DND-41 (cell line): ENCODE measurements at regions not wholly inside any gene's neighbourhood (a gene's known extent, or its start where the extent isn't known, plus 50 kb on each side); places are given as distances from the start of the nearest gene placed in this dataset.

Experiments used
- CTCF ChIP-seq: IDR thresholded peaks from 2 replicates; pipeline ENCODE4 v1.5.1; 2012; ENCODE audit warnings: borderline replicate concordance, low read length, moderate library complexity, mild to moderate bottlenecking; ENCODE audit not compliant: poor library complexity, severe bottlenecking; ENCODE audit errors: extremely low read depth
- EZH2 ChIP-seq: IDR thresholded peaks from 3 replicates; pipeline ENCODE4 v1.6.1; 2012; ENCODE audit warnings: borderline replicate concordance, low read depth, mild to moderate bottlenecking, moderate library complexity, low read length, inconsistent platforms; ENCODE audit not compliant: severe bottlenecking

GRCh38 chr11:81687057-81687456 lies 1046.6 kb downstream of the FAM181B start:
- TF ChIP-seq CTCF (no peak), EZH2 (no peak)
